22Rv1 (cell line): ENCODE measurements at regions not wholly inside any gene's neighbourhood (a gene's known extent, or its start where the extent isn't known, plus 50 kb on each side); places are given as distances from the start of the nearest gene placed in this dataset.

Experiments
- ZFX ChIP-seq: fragments of 450-650 bp; IDR thresholded peaks from 2 replicates; pipeline ENCODE4 v1.6.1; 2017; ENCODE audit warnings: antibody characterized with exemption, borderline replicate concordance
- TF ChIP-seq, protein P1 (sequence below): fragments of 450-650 bp; IDR thresholded peaks from 2 replicates; pipeline ENCODE4 v1.5.1; 2017; ENCODE audit warnings: mild to moderate bottlenecking

DNA sequence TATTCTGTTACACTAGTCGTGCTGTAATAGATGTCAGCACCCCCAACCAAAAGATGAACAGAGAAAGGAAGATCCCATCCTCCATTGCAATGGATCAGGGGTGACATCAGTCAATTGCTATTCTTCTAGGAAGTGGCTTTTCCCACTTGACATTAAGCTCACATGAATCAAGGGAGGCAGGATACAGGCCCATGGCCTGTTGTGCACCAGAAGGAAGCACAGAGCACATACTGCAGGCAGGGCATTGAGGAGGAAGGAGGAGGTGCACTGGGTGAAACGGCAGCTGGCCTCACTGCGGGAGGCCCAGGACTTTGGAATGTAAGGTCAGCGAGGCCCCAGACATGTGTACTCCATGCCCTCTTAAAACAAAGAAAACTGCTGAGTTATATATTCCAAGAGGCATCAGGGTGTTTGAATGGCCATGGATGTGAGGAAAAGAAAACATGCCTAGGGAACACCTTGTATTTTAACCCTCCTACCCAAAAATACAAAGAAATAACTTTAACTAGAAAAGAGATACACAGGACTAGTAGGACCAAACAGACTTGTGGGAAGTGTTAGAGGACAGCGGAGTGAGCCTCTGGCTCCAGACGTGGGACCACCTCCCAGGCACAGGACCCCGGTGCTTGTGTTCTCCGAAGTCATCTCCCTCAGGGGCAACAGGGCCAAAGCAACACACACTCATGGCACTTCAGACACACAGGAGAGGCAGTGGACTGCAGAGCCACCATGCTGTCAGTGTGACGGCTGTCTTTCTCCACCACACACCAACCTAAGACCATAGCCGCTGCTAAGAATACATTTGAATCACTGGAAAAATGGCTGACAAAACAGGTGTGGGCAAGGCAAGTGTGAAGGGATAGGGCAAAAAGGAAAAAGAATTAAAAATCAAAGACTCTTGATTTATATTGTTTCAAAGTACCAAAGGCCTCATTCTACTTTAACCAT, 51.4 kb upstream of the RIOK3 start:
- TF ChIP-seq, protein P1, sequence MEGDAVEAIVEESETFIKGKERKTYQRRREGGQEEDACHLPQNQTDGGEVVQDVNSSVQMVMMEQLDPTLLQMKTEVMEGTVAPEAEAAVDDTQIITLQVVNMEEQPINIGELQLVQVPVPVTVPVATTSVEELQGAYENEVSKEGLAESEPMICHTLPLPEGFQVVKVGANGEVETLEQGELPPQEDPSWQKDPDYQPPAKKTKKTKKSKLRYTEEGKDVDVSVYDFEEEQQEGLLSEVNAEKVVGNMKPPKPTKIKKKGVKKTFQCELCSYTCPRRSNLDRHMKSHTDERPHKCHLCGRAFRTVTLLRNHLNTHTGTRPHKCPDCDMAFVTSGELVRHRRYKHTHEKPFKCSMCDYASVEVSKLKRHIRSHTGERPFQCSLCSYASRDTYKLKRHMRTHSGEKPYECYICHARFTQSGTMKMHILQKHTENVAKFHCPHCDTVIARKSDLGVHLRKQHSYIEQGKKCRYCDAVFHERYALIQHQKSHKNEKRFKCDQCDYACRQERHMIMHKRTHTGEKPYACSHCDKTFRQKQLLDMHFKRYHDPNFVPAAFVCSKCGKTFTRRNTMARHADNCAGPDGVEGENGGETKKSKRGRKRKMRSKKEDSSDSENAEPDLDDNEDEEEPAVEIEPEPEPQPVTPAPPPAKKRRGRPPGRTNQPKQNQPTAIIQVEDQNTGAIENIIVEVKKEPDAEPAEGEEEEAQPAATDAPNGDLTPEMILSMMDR: no peak
- no peak for TF ChIP-seq ZFX
